ENCODE measurements at regions not wholly inside any gene's neighbourhood (a gene's known extent, or its start where the extent isn't known, plus 50 kb on each side); places are given as distances from the start of the nearest gene placed in this dataset.

- TF ChIP-seq EZH2 (IDR thresholded peaks at IDR 0.05; ENCODE audit: insufficient read depth, poor library complexity, severe bottlenecking) (no peak), EZH2phosphoT487 (IDR thresholded peaks at IDR 0.05; ENCODE audit: insufficient read depth, low read depth) (no peak)
Observed at GRCh38 chr5:123845356-123846100, 333.6 kb downstream of the CSNK1G3 start.
